PC-3 (cell line): ENCODE measurements at regions not wholly inside any gene's neighbourhood (a gene's known extent, or its start where the extent isn't known, plus 50 kb on each side); places are given as distances from the start of the nearest gene placed in this dataset.
A peak's percentile ranks its signal among the peaks of the same experiment; 100 is the strongest.

Experiments used
- ATAC-seq: fragments of 200-7000 bp; cut with Tn5 transposase; 2 replicates; pipeline ENCODE4 v1.9.1; 2020; ENCODE audit warnings: mild to moderate bottlenecking, moderate library complexity
- BruUV-seq: library from RNA; stranded (reverse); fragments of 400-500 nt; replicated peaks from 2 replicates; lab custom pipeline; 2021; lab: Mats Ljungman, UMichigan
- CTCF ChIA-PET: fragments of 300-600 bp; sonication (Branson Sonifier 250); formaldehyde crosslinking; loops from one replicate; lab custom pipeline; 2022; ENCODE audit warnings: antibody characterized with exemption; lab: Charles Lee
- POLR2A ChIA-PET: fragments of 300-600 bp; sonication (Branson Sonifier 250); formaldehyde crosslinking; loops from one replicate; lab custom pipeline; 2022; ENCODE audit warnings: antibody characterized with exemption; ENCODE audit not compliant: unreplicated experiment; lab: Charles Lee
- DNase-seq: peaks from one replicate; pipeline ENCODE4 v3.0.0-alpha.2; 2015
- H2AFZ ChIP-seq: fragments of 300-600 bp; sonication (generic); 2 replicates; pipeline ENCODE4 v1.6.0; 2016; ENCODE audit warnings: antibody characterized with exemption, low read length
- H3F3A ChIP-seq: fragments of 300-600 bp; sonication (generic); one replicate; pipeline ENCODE4 v1.6.0; 2017; ENCODE audit warnings: antibody characterized with exemption, low read length, control low read depth, mild to moderate bottlenecking; ENCODE audit not compliant: unreplicated experiment
- H3K27ac ChIP-seq: fragments of 300-600 bp; sonication (generic); 2 replicates; pipeline ENCODE4 v1.5.1; 2016; ENCODE audit warnings: mild to moderate bottlenecking, low read length
- H3K27me3 ChIP-seq: fragments of 300-600 bp; sonication (generic); 2 replicates; pipeline ENCODE4 v1.6.1; 2016; ENCODE audit warnings: low read length, mixed read lengths
- H3K36me3 ChIP-seq: fragments of 300-600 bp; sonication (generic); 2 replicates; pipeline ENCODE4 v1.6.1; 2016; ENCODE audit warnings: low read depth, mixed run types, low read length, mixed read lengths
- H3K4me1 ChIP-seq: fragments of 300-600 bp; sonication (generic); 2 replicates; pipeline ENCODE4 v1.5.1; 2016; ENCODE audit warnings: low read length; ENCODE audit not compliant: insufficient read depth
- H3K4me2 ChIP-seq: fragments of 300-600 bp; sonication (generic); 2 replicates; pipeline ENCODE4 v1.6.0; 2016; ENCODE audit warnings: low read length
- H3K4me3 ChIP-seq: fragments of 300-600 bp; sonication (generic); 2 replicates; pipeline ENCODE4 v1.5.1; 2016; ENCODE audit warnings: mild to moderate bottlenecking, low read length, mixed read lengths
- H3K79me2 ChIP-seq: fragments of 300-600 bp; sonication (generic); 2 replicates; pipeline ENCODE4 v1.6.1; 2017; ENCODE audit warnings: low read length, mixed read lengths
- H3K9ac ChIP-seq: fragments of 300-600 bp; sonication (generic); 2 replicates; pipeline ENCODE4 v1.6.0; 2016; ENCODE audit warnings: mild to moderate bottlenecking, low read length
- H3K9me2 ChIP-seq: fragments of 300-600 bp; sonication (generic); replicated peaks from 2 replicates; pipeline ENCODE4 v1.6.1; 2016; ENCODE audit warnings: mixed run types, low read length, mixed read lengths
- H3K9me3 ChIP-seq: fragments of 300-600 bp; sonication (generic); 2 replicates; pipeline ENCODE4 v1.6.1; 2016; ENCODE audit warnings: low read length, mixed read lengths
- H4K20me1 ChIP-seq: fragments of 300-600 bp; sonication (generic); 2 replicates; pipeline ENCODE4 v1.6.1; 2016; ENCODE audit warnings: low read length, mixed read lengths
- EZH2 ChIP-seq: fragments of 300-600 bp; sonication (generic); IDR thresholded peaks from one replicate; pipeline ENCODE4 v1.6.1; 2017; ENCODE audit warnings: antibody characterized with exemption, mild to moderate bottlenecking, low read length; ENCODE audit not compliant: unreplicated experiment
- EZH2phosphoT487 ChIP-seq: fragments of 300-600 bp; sonication (generic); IDR thresholded peaks from 2 replicates; pipeline ENCODE4 v1.6.1; 2018; ENCODE audit warnings: mild to moderate bottlenecking, antibody characterized with exemption, low read length, borderline replicate concordance
- intact Hi-C: fragments of 100-400 bp; cut with micrococcal nuclease; formaldehyde crosslinking; loops from 2 replicates; pipeline ENCODE4 v1.9.0; 2023
- TF ChIP-seq, protein P1 (sequence below): fragments of 300-600 bp; sonication (generic); conservative IDR thresholded peaks from 2 replicates; pipeline ENCODE4 v1.5.1; 2017; ENCODE audit warnings: antibody characterized with exemption, low read depth, mild to moderate bottlenecking, low read length

DNA sequence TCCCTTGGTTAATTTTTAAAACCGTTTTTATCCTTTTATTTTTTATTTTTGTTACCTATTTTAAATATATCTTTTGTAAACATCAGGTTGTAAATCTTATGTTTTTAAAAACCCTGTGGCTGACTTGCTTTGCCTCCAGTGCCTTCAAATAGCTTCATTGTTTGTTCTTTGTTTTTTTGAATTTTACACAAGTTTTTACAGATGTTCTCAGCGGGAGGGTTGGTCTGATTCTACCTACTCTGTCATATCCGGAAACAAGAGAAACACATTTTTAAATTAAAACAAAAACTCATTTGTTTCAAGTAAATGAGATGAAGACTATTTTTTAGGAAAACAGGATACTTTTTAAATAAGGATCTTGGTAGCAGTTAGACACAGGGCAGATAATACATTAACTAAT lies 129.0 kb upstream of the THRB start:
- no peaks in the 10 kb centered on the region for H3K27me3 ChIP-seq
- H3K9me2 ChIP-seq, result no peaks in the 10 kb centered on the region
- H3K4me2 ChIP-seq, result no peak overlapping the region
- no peaks in the 10 kb centered on the region for H4K20me1 ChIP-seq
- intact Hi-C loops, result loop anchor here (2.0 kb wide), 1 partner anchor 25 kb away; no protein-coding TSS in a partner anchor
- H3K4me3 ChIP-seq, result no peak overlapping the region
- H3K9ac ChIP-seq, result no peak overlapping the region
- no peak overlapping the region for H2AFZ ChIP-seq
- ChIA-PET POLR2A (no interaction called here), CTCF (no interaction called here)
- no peaks in the 10 kb centered on the region for H3F3A ChIP-seq
- ATAC-seq (no peak), DNase-seq (no peak)
- no peak overlapping the region for H3K27ac ChIP-seq
- no TSS peak for BruUV-seq
- H3K36me3 ChIP-seq, result no peaks in the 10 kb centered on the region
- no peaks in the 10 kb centered on the region for H3K79me2 ChIP-seq
- no peak for TF ChIP-seq EZH2
- TF ChIP-seq, protein P1, sequence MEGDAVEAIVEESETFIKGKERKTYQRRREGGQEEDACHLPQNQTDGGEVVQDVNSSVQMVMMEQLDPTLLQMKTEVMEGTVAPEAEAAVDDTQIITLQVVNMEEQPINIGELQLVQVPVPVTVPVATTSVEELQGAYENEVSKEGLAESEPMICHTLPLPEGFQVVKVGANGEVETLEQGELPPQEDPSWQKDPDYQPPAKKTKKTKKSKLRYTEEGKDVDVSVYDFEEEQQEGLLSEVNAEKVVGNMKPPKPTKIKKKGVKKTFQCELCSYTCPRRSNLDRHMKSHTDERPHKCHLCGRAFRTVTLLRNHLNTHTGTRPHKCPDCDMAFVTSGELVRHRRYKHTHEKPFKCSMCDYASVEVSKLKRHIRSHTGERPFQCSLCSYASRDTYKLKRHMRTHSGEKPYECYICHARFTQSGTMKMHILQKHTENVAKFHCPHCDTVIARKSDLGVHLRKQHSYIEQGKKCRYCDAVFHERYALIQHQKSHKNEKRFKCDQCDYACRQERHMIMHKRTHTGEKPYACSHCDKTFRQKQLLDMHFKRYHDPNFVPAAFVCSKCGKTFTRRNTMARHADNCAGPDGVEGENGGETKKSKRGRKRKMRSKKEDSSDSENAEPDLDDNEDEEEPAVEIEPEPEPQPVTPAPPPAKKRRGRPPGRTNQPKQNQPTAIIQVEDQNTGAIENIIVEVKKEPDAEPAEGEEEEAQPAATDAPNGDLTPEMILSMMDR, result no peak
- no peak for TF ChIP-seq EZH2phosphoT487
- H3K9me3 ChIP-seq, result no peaks in the 10 kb centered on the region
- H3K4me1 ChIP-seq, result peaks cover 29% of the 10 kb centered on the region

- H2AFZ ChIP-seq, result no peak overlapping the region
- H3K36me3 ChIP-seq, result no peaks in the 10 kb centered on the region
- no peak overlapping the region for H3K4me2 ChIP-seq
- POLR2A ChIA-PET, result no interaction called here
- intact Hi-C loops, result no loop called here
- H3K9me2 ChIP-seq, result no peaks in the 10 kb centered on the region
- peaks cover 34% of the 10 kb centered on the region for H3K4me1 ChIP-seq
- ATAC-seq (no peak), DNase-seq (no peak)
- no peaks in the 10 kb centered on the region for H3K27me3 ChIP-seq
- H3K4me3 ChIP-seq, result no peak overlapping the region
- H4K20me1 ChIP-seq, result no peaks in the 10 kb centered on the region
- no peak overlapping the region for H3K27ac ChIP-seq
- no peak overlapping the region for H3K9ac ChIP-seq
- no peaks in the 10 kb centered on the region for H3K79me2 ChIP-seq
- no peaks in the 10 kb centered on the region for H3K9me3 ChIP-seq
- CTCF ChIA-PET, result no interaction called here
- BruUV-seq, result no TSS peak
- no peaks in the 10 kb centered on the region for H3F3A ChIP-seq
- TF ChIP-seq EZH2phosphoT487, result no peak
- no peak for TF ChIP-seq EZH2
Observed at GRCh38 chr3:24624938-24625681, 130.5 kb upstream of the THRB start.

GRCh38 chr3:24628523-24629258 lies 134.0 kb upstream of the THRB start:
- ATAC-seq (peak; percentile 97), DNase-seq (peak; percentile 89)
- CTCF ChIA-PET, result interaction anchor here (0.8 kb wide), 1 partner anchor 52 kb away, joined by 3 read pairs; no protein-coding TSS in a partner anchor
- Histone ChIP-seq H3F3A (no peaks in the 10 kb centered on the region), H3K79me2 (no peaks in the 10 kb centered on the region), H3K4me1 (peaks cover 13% of the 10 kb centered on the region), H3K9me3 (no peaks in the 10 kb centered on the region), H3K27me3 (no peaks in the 10 kb centered on the region), H3K27ac (no peak overlapping the region), H3K4me3 (no peak overlapping the region), H2AFZ (no peak overlapping the region), H3K4me2 (no peak overlapping the region; the same call in 1 of the 2 replicates), H3K9ac (no peak overlapping the region), H4K20me1 (no peaks in the 10 kb centered on the region), H3K36me3 (no peaks in the 10 kb centered on the region), H3K9me2 (no peaks in the 10 kb centered on the region)
- no TSS peak for BruUV-seq
- TF ChIP-seq EZH2phosphoT487 (no peak), EZH2 (no peak)
- TF ChIP-seq, protein P1, result no peak
- intact Hi-C loops, result loop anchor here (1.0 to 2.0 kb wide), 2 partner anchors 30 to 38 kb away; no protein-coding TSS in a partner anchor
- POLR2A ChIA-PET, result interaction anchor here (0.6 kb wide), 1 partner anchor 358 kb away, joined by 5 read pairs; no protein-coding TSS in a partner anchor
